H9 (cell line): ENCODE measurements at regions not wholly inside any gene's neighbourhood (a gene's known extent, or its start where the extent isn't known, plus 50 kb on each side); places are given as distances from the start of the nearest gene placed in this dataset.

Source experiments
- DNase-seq: peaks from one replicate; pipeline ENCODE4 v3.0.0-alpha.2; 2017
- H2AFZ ChIP-seq: one replicate; pipeline ENCODE4 v1.6.1; 2013; ENCODE audit warnings: mild to moderate bottlenecking, low read length, control low read depth, moderate library complexity
- H2AK5ac ChIP-seq: 2 replicates; pipeline ENCODE4 v1.6.1; 2013; ENCODE audit warnings: low read length, control low read depth, mixed read lengths; ENCODE audit not compliant: insufficient read length
- H2BK120ac ChIP-seq: one replicate; pipeline ENCODE4 v1.6.1; 2013; ENCODE audit warnings: low read depth, mild to moderate bottlenecking, low read length, control low read depth, inconsistent platforms; ENCODE audit not compliant: poor library complexity, severe bottlenecking
- H2BK12ac ChIP-seq: 2 replicates; pipeline ENCODE4 v1.6.1; 2013; ENCODE audit warnings: low read length, control low read depth, mixed read lengths, low read depth; ENCODE audit not compliant: insufficient read length
- H2BK15ac ChIP-seq: 2 replicates; pipeline ENCODE4 v1.6.1; 2013; ENCODE audit warnings: low read depth, low read length, control low read depth
- H2BK20ac ChIP-seq: one replicate; pipeline ENCODE4 v1.6.1; 2013; ENCODE audit warnings: low read depth, mild to moderate bottlenecking, low read length, control low read depth, inconsistent platforms; ENCODE audit not compliant: poor library complexity, severe bottlenecking
- H2BK5ac ChIP-seq: 2 replicates; pipeline ENCODE4 v1.6.1; 2013; ENCODE audit warnings: low read length, control low read depth, mixed read lengths; ENCODE audit not compliant: insufficient read length
- H3K14ac ChIP-seq: 2 replicates; pipeline ENCODE4 v1.6.1; 2013; ENCODE audit warnings: low read length, control low read depth; ENCODE audit not compliant: insufficient read depth
- H3K18ac ChIP-seq: 2 replicates; pipeline ENCODE4 v1.6.1; 2013; ENCODE audit warnings: low read depth, mild to moderate bottlenecking, mixed read lengths, low read length, control low read depth; ENCODE audit not compliant: insufficient read length
- H3K23ac ChIP-seq: 2 replicates; pipeline ENCODE4 v1.6.1; 2013; ENCODE audit warnings: low read length, control low read depth, mixed read lengths, low read depth; ENCODE audit not compliant: insufficient read length
- H3K23me2 ChIP-seq: 2 replicates; pipeline ENCODE4 v1.6.1; 2013; ENCODE audit warnings: low read depth, mild to moderate bottlenecking, mixed read lengths, low read length, control low read depth; ENCODE audit not compliant: insufficient read length, poor library complexity, severe bottlenecking
- H3K27ac ChIP-seq: 2 replicates; pipeline ENCODE4 v1.5.1; 2013; ENCODE audit warnings: low read length, control low read depth, mixed read lengths, low read depth; ENCODE audit not compliant: insufficient read length
- H3K27me3 ChIP-seq: 2 replicates; pipeline ENCODE4 v1.6.1; 2013; ENCODE audit warnings: low read length, control low read depth, inconsistent platforms; ENCODE audit not compliant: insufficient read depth
- H3K4ac ChIP-seq: 2 replicates; pipeline ENCODE4 v1.6.1; 2013; ENCODE audit warnings: low read depth, mild to moderate bottlenecking, control low read depth, inconsistent platforms, low read length, moderate library complexity
- H3K4me1 ChIP-seq: 2 replicates; pipeline ENCODE4 v1.6.1; 2013; ENCODE audit warnings: low read length, control low read depth, inconsistent platforms; ENCODE audit not compliant: insufficient read depth
- H3K4me2 ChIP-seq: 2 replicates; pipeline ENCODE4 v1.6.1; 2013; ENCODE audit warnings: low read length, control low read depth, mixed read lengths; ENCODE audit not compliant: insufficient read length, insufficient read depth
- H3K56ac ChIP-seq: 2 replicates; pipeline ENCODE4 v1.6.1; 2013; ENCODE audit warnings: low read depth, mild to moderate bottlenecking, mixed read lengths, low read length, control low read depth; ENCODE audit not compliant: insufficient read length
- H3K79me1 ChIP-seq: 2 replicates; pipeline ENCODE4 v1.6.1; 2013; ENCODE audit warnings: low read depth, mild to moderate bottlenecking, moderate library complexity, low read length, control low read depth, inconsistent platforms; ENCODE audit not compliant: insufficient read depth, poor library complexity, severe bottlenecking
- H3K79me2 ChIP-seq: 2 replicates; pipeline ENCODE4 v1.6.1; 2013; ENCODE audit warnings: low read length, control low read depth, inconsistent platforms; ENCODE audit not compliant: insufficient read depth
- H3K9ac ChIP-seq: 2 replicates; pipeline ENCODE4 v1.6.1; 2013; ENCODE audit warnings: low read length, control low read depth, mixed read lengths; ENCODE audit not compliant: insufficient read length; ENCODE audit errors: extremely low read depth
- H3K9me3 ChIP-seq: one replicate; pipeline ENCODE4 v1.6.1; 2013; ENCODE audit warnings: low read depth, low read length, inconsistent platforms; ENCODE audit not compliant: control insufficient read depth
- H3T11ph ChIP-seq: one replicate; pipeline ENCODE4 v1.6.1; 2013; ENCODE audit warnings: mild to moderate bottlenecking, low read length, control low read depth, inconsistent platforms
- H4K20me1 ChIP-seq: one replicate; pipeline ENCODE4 v1.6.1; 2013; ENCODE audit not compliant: control insufficient read depth, insufficient read length, insufficient read depth
- H4K5ac ChIP-seq: 2 replicates; pipeline ENCODE4 v1.6.1; 2013; ENCODE audit warnings: low read depth, mild to moderate bottlenecking, mixed read lengths, low read length, control low read depth; ENCODE audit not compliant: insufficient read length
- H4K8ac ChIP-seq: replicated peaks from 2 replicates; pipeline ENCODE4 v1.6.1; 2013; ENCODE audit warnings: low read length, control low read depth, mixed read lengths, low read depth; ENCODE audit not compliant: insufficient read length
- H4K91ac ChIP-seq: 2 replicates; pipeline ENCODE4 v1.6.1; 2013; ENCODE audit warnings: low read depth, mild to moderate bottlenecking, moderate library complexity, mixed read lengths, low read length, control low read depth; ENCODE audit not compliant: insufficient read length
- H3K27ac Mint-ChIP-seq, 3 experiments: 2 replicates in 2 of 3; 3 replicates in 1 of 3; pipeline ENCODE4 v1.8.0; 2020 to 2021; ENCODE audit warnings: mixed read lengths in 3 of 3, mild to moderate bottlenecking in 1 of 3, moderate library complexity in 1 of 3
- H3K27me3 Mint-ChIP-seq: 2 replicates; pipeline ENCODE4 v1.8.0; 2021; ENCODE audit warnings: low read depth, mild to moderate bottlenecking, moderate library complexity, mixed read lengths
- H3K36me3 Mint-ChIP-seq, 3 experiments: 2 replicates in 2 of 3; 3 replicates in 1 of 3; pipeline ENCODE4 v1.8.0; 2020 to 2021; ENCODE audit warnings: low read depth in 3 of 3, mixed read lengths in 3 of 3; ENCODE audit not compliant: insufficient read depth in 1 of 3
- H3K4me1 Mint-ChIP-seq, 2 experiments: 2 replicates each; pipeline ENCODE4 v1.8.0; 2020; ENCODE audit warnings: mixed read lengths in 2 of 2
- H3K4me3 Mint-ChIP-seq, 2 experiments: 2 replicates in 1 of 2; 3 replicates in 1 of 2; pipeline ENCODE4 v1.8.0; 2020 to 2021; ENCODE audit warnings: mild to moderate bottlenecking in 2 of 2, mixed read lengths in 2 of 2, moderate library complexity in 1 of 2
- H3K9me3 Mint-ChIP-seq, 2 experiments: 2 replicates in 1 of 2; 3 replicates in 1 of 2; pipeline ENCODE4 v1.8.0; 2020; ENCODE audit warnings: mild to moderate bottlenecking in 2 of 2, mixed read lengths in 2 of 2, moderate library complexity in 1 of 2
- CTCF ChIP-seq: fragments of 200-600 bp; sonication (generic); conservative IDR thresholded peaks from 3 replicates; pipeline ENCODE4 v1.8.0; 2021; ENCODE audit warnings: antibody characterized with exemption, mild to moderate bottlenecking
- WGBS: extraction: QIAGEN DNeasy Blood & Tissue Kit; methylation state at CpG from one replicate; pipeline ENCODE4 v1.1.7; 2013; ENCODE audit warnings: missing lambda C conversion rate, low lambda C conversion rate, mixed read lengths; ENCODE audit not compliant: insufficient read length; ENCODE audit errors: extremely low coverage; 5-methylcytosine and 5-hydroxymethylcytosine counted together

- Mint-ChIP-seq H3K36me3 (peaks cover 0 to 4% (median 0%) of the 10 kb centered on the region in 3 experiments; a peak in 2 of 7 replicates), H3K4me1 (peaks cover 4 to 12% of the 10 kb centered on the region in 2 experiments; a peak in 2 of 4 replicates), H3K27me3 (no peaks in the 10 kb centered on the region), H3K4me3 (no peak overlapping the region), H3K27ac (no peak overlapping the region), H3K9me3 (peaks cover 0 to 8% of the 10 kb centered on the region in 2 experiments; a peak in 1 of 5 replicates)
- H4K91ac ChIP-seq, result no peak overlapping the region
- no peak overlapping the region for H4K5ac ChIP-seq
- no peak overlapping the region for H3K27ac ChIP-seq
- no peaks in the 10 kb centered on the region for H3K27me3 ChIP-seq
- H3K9me3 ChIP-seq, result no peaks in the 10 kb centered on the region
- H3K4me1 ChIP-seq, result 0 out of 2 replicates have a peak, but pooled peaks cover 5% of the 10 kb centered on the region
- H4K20me1 ChIP-seq, result no peaks in the 10 kb centered on the region
- H3K56ac ChIP-seq, result no peak overlapping the region
- DNase-seq, result no peak
- H2AFZ ChIP-seq, result no peak overlapping the region
- H3K9ac ChIP-seq, result no peak overlapping the region
- H4K8ac ChIP-seq, result no peak overlapping the region
- H2BK5ac ChIP-seq, result no peak overlapping the region
- H2BK20ac ChIP-seq, result no peak overlapping the region
- no peak overlapping the region for H3K4me2 ChIP-seq
- H3K79me2 ChIP-seq, result no peaks in the 10 kb centered on the region
- no peak overlapping the region for H2BK120ac ChIP-seq
- no peak overlapping the region for H3T11ph ChIP-seq
- H2BK12ac ChIP-seq, result no peak overlapping the region
- H2AK5ac ChIP-seq, result no peak overlapping the region
- no peaks in the 10 kb centered on the region for H3K79me1 ChIP-seq
- H3K14ac ChIP-seq, result no peak overlapping the region
- H3K23ac ChIP-seq, result no peak overlapping the region
- no peak overlapping the region for H3K4ac ChIP-seq
- no peak overlapping the region for H2BK15ac ChIP-seq
- no peak overlapping the region for H3K18ac ChIP-seq
- no peaks in the 10 kb centered on the region for H3K23me2 ChIP-seq
- TF ChIP-seq CTCF, result no peak
- no CpG with 5 or more reads among the region's 1 CpG for WGBS
These were observed 500.0 kb upstream of the EPHA7 start for GRCh38 chr6:93919365-93919764.
